SH-SY5Y (cell line): ENCODE measurements at regions not wholly inside any gene's neighbourhood (a gene's known extent, or its start where the extent isn't known, plus 50 kb on each side); places are given as distances from the start of the nearest gene placed in this dataset.

Experiments used
- GATA2 ChIP-seq: IDR thresholded peaks from 2 replicates; pipeline ENCODE4 v1.6.1; 2011; ENCODE audit warnings: mild to moderate bottlenecking, low read depth, low read length
- GATA3 ChIP-seq: IDR thresholded peaks from 2 replicates; pipeline ENCODE4 v1.6.1; 2011; ENCODE audit warnings: low read depth, mild to moderate bottlenecking, low read length, moderate library complexity

DNA sequence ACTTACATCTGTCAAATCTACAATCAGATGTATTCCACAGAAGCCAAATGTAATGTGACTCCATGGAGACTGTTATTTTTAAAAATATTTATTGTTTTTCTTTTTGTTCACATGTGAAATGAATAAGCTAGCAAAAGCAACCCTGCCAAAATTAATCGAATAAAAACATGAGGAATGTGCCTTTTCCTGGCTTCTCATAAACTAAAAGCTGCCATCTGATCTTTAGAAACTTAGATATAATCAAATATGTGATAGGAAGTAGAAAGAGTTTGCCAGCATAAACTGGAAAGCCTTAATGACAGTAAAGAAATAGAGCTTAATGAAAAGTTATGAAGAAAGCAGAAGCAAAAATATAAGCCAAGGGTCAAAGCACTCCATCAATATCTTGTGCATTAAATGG is 1724.7 kb upstream of the WWC1 start:
- TF ChIP-seq GATA2 (no peak), GATA3 (no peak)
